ENCODE measurements at regions not wholly inside any gene's neighbourhood (a gene's known extent, or its start where the extent isn't known, plus 50 kb on each side); places are given as distances from the start of the nearest gene placed in this dataset.
"Not testable (repeated sequence)": the region's sequence is repeated elsewhere in the genome, so short reads cannot be mapped to it uniquely, and the experiment has no call there.

DNA sequence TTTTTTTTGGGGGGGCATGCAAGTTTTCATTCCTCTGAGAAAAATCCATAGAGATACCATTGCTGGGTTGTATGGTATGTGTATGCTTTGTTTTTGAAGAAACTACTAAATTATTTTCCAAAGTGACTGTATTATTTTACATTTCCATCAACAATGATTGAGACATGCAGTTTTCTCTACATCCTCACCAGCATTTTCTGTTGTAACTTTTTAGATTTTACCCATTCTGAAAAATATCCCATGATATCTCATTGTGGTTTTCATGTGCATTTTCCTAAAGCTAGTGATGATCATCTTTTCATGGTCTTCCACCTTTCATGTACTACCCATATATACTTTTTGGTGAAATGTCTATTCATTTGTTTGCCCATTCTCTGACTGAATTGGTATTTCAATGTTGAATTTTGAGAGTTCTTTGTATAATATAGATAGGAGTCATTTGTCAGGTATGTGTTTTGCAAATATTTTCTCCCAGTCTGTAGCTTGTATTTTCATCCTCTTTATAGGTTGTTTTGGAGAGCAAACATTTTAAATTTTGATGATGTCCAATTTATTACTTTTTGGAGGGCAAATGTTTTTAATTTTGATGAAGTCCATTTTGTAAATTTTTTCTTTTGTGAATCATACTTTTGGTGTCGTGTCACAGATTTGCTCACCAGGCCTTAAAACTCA is 827.5 kb upstream of the CITED2 start:
- no peak for DNase-seq (ENCODE audit: low read depth in 2 of 2)

GRCh38 chr6:140193269-140193668 is 818.8 kb upstream of the CITED2 start:
- no peak for DNase-seq (ENCODE audit: low read depth in 2 of 2)

DNA sequence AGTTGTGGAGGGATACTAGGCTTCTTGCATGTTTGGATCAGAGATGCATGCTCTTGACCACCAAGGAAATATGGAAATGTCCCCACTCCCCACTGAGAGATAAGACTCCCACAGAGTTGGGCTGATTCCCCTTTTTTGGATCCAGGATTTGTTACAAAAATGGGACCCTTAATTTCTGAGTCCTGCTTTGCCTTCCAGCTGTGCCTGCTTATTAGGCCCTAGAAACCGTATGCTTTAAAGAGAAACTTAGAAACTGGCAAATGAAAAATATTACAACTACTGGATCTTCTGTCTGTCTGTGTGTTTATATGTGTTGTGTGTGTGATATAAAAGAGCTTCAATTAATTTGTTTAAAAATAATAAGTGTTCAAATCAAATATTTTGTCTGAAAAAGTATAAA is 817.6 kb upstream of the CITED2 start:
- no peak for DNase-seq (ENCODE audit: low read depth in 2 of 2)

DNA sequence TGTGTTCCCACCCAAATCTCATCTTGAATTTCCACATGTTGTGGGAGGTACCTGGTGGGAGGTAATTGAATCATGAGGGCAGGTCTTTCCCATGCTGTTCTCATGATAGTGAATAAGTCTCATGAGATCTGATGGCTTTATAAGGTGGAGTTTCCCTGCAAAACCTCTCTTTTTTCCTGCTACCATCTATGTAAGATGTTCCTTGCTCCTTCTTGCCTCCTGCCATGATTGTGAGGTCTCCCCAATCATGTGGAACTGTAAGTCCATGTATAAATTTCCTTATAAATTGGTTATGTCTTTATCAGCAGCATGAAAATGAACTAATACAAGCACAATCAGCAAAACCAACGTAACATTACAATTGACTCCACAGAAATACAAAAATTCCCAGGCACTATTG is 814.8 kb upstream of the CITED2 start:
- not testable (repeated sequence) for DNase-seq (ENCODE audit: low read depth in 2 of 2)

GRCh38 chr6:140185991-140186390 is 811.5 kb upstream of the CITED2 start:
- no peak for DNase-seq (ENCODE audit: low read depth in 2 of 2)

GRCh38 chr6:140183881-140184280 is 809.4 kb upstream of the CITED2 start:
- DNase-seq (ENCODE audit: low read depth in 2 of 2), result no peak

- no peak for DNase-seq (ENCODE audit: low read depth in 2 of 2)
Observed at GRCh38 chr6:140182821-140183220, 808.4 kb upstream of the CITED2 start.

DNA sequence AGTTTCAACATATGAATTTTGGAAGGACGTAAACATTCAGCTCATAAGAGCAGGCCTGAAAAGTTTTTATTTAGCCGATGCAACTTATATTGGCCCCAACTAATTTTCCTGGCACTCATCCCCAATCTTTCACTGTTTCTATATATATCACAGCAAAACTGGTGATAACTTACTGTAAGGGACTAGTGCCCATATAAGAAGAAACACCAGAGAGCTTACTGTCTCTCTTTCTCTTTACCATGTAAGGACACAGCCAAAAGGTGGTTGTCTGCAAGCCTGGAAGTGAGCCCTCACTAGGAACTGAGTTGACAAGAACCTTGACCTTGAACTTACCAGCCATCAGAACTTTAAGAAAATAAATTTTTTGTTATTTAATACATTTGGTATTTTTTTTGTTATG is 807.4 kb upstream of the CITED2 start:
- no peak for DNase-seq (ENCODE audit: low read depth in 2 of 2)

GRCh38 chr6:140180306-140180705 is 805.9 kb upstream of the CITED2 start:
- DNase-seq (ENCODE audit: low read depth in 2 of 2), result no peak

DNA sequence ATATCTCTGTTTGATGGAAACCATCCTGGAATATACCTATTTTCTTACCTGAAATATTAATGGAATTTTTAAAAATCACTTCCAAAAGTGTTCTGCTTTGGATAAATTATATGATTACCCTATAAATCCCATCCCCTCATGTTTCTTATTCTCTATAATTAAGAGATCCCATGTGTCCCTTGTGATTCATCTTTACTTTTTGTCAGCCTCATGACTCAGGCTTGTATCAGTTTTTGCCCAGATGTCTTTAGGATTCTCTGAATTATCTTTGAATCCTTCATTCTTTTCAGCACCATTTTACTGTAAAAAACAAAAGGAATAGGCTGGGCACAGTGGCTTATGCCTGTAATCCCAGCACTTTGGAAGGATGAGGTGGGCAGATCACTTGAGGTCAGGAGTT is 804.5 kb upstream of the CITED2 start:
- DNase-seq (ENCODE audit: low read depth in 2 of 2), result no peak

DNA sequence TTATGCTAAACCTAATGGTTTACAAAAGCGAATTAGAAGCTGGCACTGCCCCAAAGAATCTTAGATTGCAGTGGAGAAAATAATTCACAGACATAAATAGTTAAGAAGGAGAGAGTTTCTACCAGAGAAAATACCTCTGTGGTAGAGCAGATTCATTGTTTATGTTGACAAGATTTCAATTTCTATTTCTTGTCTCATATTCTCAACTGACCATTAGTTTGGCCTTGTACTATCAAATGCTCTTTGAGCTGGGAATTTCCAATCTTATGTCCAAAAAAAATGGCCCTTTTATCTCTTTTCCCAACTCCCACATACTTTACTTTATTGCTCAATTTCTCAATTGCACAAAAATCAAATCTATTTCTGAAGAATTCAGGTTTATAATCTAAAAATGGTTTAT is 804.1 kb upstream of the CITED2 start:
- no peak for DNase-seq (ENCODE audit: low read depth in 2 of 2)

- no peak for DNase-seq (ENCODE audit: low read depth in 2 of 2)
Observed at GRCh38 chr6:140176306-140176705, 801.9 kb upstream of the CITED2 start.

GRCh38 chr6:140175486-140175885 is 801.0 kb upstream of the CITED2 start:
- DNase-seq (ENCODE audit: low read depth in 2 of 2), result no peak

GRCh38 chr6:140174524-140174923 is 800.1 kb upstream of the CITED2 start:
- DNase-seq (ENCODE audit: low read depth in 2 of 2), result no peak

DNA sequence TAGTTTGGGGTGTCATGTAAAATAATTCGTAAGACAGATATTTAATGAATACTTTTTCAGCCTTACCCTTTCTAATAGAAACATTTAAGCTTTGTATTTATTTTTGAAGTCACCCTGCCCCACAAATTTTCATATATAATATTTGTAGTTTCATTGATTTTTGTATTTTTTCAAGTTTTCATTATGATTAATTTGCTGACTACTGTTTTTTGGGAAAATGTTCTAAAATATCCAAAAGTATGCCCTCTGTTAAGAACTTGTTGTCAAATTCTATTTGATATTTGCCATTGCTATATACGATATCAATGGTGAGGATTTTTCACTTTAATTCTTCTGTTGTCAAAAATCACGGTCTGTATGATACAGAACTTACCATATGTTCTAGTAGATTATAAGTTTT is 793.9 kb upstream of the CITED2 start:
- no peak for DNase-seq (ENCODE audit: low read depth in 2 of 2)

GRCh38 chr6:140160909-140161308 is 786.5 kb upstream of the CITED2 start:
- DNase-seq (ENCODE audit: low read depth in 2 of 2), result no peak

- DNase-seq (ENCODE audit: low read depth in 2 of 2), result no peak
Observed at GRCh38 chr6:140160494-140160893, 786.0 kb upstream of the CITED2 start.

GRCh38 chr6:140156131-140156530 is 781.7 kb upstream of the CITED2 start:
- DNase-seq (ENCODE audit: low read depth in 2 of 2), result no peak

- DNase-seq (ENCODE audit: low read depth in 2 of 2), result no peak
Observed at GRCh38 chr6:140155451-140156126, 781.1 kb upstream of the CITED2 start.

DNA sequence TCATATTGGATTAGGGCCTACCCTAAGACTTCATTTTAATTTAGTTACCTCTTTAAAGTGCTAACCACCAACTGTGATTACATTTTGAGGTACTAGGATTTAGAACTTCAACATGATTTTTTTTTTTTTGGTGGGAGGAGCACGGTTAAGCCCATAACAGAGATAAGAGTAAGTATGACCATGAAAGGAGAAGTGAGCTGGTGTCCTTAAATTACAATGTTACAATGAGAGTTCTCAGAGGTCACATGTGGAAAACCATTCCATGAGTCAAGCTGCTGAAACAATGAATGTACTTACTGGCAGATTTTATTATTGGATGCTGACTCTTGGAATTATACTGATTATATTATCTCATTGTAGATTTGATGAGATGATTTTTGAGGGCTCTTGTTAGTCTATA is 779.3 kb upstream of the CITED2 start:
- DNase-seq (ENCODE audit: low read depth in 2 of 2), result no peak

DNA sequence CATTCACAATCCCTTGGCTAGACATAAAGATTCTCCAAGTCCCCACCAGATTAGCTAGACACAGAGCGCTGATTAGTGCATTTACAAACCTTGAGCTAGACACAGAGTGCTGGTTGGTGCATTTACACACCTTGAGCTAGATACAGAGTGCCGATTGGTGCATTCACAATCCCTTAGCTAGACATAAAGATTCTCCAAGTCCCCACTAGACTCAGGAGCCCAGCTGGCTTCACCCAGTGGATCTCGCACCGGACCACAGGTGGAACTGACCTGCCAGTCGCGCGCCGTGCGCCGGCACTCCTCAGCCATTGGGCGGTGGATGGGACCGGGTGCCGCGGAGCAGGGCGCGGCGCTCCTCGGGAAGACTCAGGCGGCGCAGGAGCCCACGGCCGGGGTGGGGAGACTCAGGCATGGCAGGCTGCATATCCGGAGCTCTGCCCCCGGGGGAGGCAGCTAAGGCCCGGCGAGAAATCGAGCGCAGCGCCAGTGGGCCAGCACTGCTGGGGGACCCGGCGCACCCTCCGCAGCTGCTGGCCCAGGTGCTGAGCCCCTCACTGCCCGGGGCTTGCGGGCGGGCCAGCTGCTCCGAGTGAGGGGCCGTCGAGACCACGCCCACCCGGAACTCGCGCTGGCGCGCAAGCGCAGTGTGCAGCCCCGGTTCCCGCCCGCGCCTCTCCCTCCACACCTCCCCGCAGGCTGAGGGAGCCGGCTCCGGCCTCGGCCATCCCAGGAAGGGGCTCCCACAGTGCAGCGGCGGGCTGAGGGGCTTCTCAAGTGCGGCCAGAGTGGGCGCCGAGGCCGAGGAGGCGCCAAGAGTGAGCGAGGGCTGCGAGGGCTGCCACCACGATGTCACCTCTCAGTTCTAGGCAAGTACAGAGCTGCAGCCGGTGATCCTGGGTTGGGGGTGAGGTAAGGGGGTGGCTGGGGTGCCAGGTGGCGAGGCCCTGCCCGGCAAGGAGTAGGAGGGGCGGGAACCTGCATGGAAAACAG is 773.7 kb upstream of the CITED2 start:
- DNase-seq (ENCODE audit: low read depth in 2 of 2), result not testable (repeated sequence)

DNA sequence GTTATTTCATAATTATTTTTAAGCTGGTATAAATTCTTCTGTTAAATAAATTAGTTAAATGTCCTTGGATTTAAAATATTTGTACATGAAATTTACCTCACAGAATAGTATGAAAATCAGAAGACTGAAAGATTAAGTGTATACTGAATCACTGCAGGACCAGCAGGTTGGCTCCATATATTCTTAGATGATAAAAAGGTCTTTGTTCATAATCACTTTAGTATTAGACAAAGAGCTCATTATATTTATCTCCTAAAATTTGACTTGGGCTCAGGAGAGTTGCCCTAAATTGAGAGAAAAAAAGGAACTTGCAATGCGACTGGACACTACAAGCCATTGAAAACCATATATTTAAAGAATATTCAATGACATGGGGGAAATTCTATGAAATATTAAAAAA is 766.4 kb upstream of the CITED2 start:
- DNase-seq (ENCODE audit: low read depth in 2 of 2), result no peak
